LNCaP clone FGC (cell line): ENCODE measurements at regions not wholly inside any gene's neighbourhood (a gene's known extent, or its start where the extent isn't known, plus 50 kb on each side); places are given as distances from the start of the nearest gene placed in this dataset.
A peak's percentile ranks its signal among the peaks of the same experiment; 100 is the strongest.
"Not testable (repeated sequence)": the region's sequence is repeated elsewhere in the genome, so short reads cannot be mapped to it uniquely, and the experiment has no call there.

Experiments
- DNase-seq: peaks from one replicate; pipeline ENCODE4 v3.0.0-alpha.2; 2011; ENCODE audit warnings: low read depth
- H3K4me3 ChIP-seq: 2 replicates; pipeline ENCODE4 v1.5.1; 2011; ENCODE audit warnings: mild to moderate bottlenecking, low read depth, low read length, control low read depth
- CTCF ChIP-seq: IDR thresholded peaks from 2 replicates; pipeline ENCODE4 v1.5.1; 2012; ENCODE audit warnings: mild to moderate bottlenecking; ENCODE audit not compliant: control insufficient read depth, insufficient read depth; ENCODE audit errors: extremely low read depth

GRCh38 chr5:87027570-87027969 lies 240.1 kb upstream of the RASA1 start:
- TF ChIP-seq CTCF, result no peak
- H3K4me3 ChIP-seq, result no peak overlapping the region
- no peak for DNase-seq

GRCh38 chr5:87029951-87030350 lies 237.7 kb upstream of the RASA1 start:
- no peak overlapping the region for H3K4me3 ChIP-seq
- no peak for TF ChIP-seq CTCF
- DNase-seq, result no peak

- DNase-seq, result no peak
- TF ChIP-seq CTCF, result no peak
- no peak overlapping the region for H3K4me3 ChIP-seq
These were observed 237.0 kb upstream of the RASA1 start for GRCh38 chr5:87030699-87031098.

- no peak for TF ChIP-seq CTCF
- H3K4me3 ChIP-seq, result no peak overlapping the region
- no peak for DNase-seq
These were observed 233.1 kb upstream of the RASA1 start for GRCh38 chr5:87034557-87034956.

- no peak for DNase-seq
- no peak for TF ChIP-seq CTCF
- H3K4me3 ChIP-seq, result no peak overlapping the region
These were observed 225.1 kb upstream of the RASA1 start for GRCh38 chr5:87042554-87042953.

- H3K4me3 ChIP-seq, result no peak overlapping the region
- DNase-seq, result peak; percentile 3
- TF ChIP-seq CTCF, result peak; percentile 18; the same call in 1 of the 2 replicates
These were observed 219.5 kb upstream of the RASA1 start for GRCh38 chr5:87048156-87048555.

- not testable (repeated sequence) for DNase-seq
These were observed 218.7 kb upstream of the RASA1 start for GRCh38 chr5:87049012-87049411.

GRCh38 chr5:87051502-87052113 lies 216.1 kb upstream of the RASA1 start:
- no peak for TF ChIP-seq CTCF
- H3K4me3 ChIP-seq, result no peak overlapping the region
- no peak for DNase-seq

More at GRCh38 chr5:87049012-87049411, 218.7 kb upstream of the RASA1 start:
- H3K4me3 ChIP-seq, result not testable (repeated sequence)
